Esophagus squamous epithelium (tissue), 5 donors: ENCODE measurements at regions not wholly inside any gene's neighbourhood (a gene's known extent, or its start where the extent isn't known, plus 50 kb on each side); places are given as distances from the start of the nearest gene placed in this dataset.
"Not testable (repeated sequence)": the region's sequence is repeated elsewhere in the genome, so short reads cannot be mapped to it uniquely, and the experiment has no call there.

Experiments used
- DNase-seq: peaks from one replicate; lab custom pipeline; 2025; lab: John Stamatoyannopoulos, UW
- H3K27ac ChIP-seq, 4 donors: fragments of 200-600 bp; sonication (generic); one replicate each; pipeline ENCODE4 v1.5.1; 2016 to 2019; ENCODE audit warnings: mild to moderate bottlenecking in 1 of 4
- H3K27me3 ChIP-seq, 4 donors: fragments of 200-600 bp; sonication (generic); 1 replicate in 3 of 4; 2 replicates in 1 of 4; pipeline versions ENCODE4 v1.5.1 to v1.6.0; 2017 to 2021; ENCODE audit warnings: antibody characterized with exemption in 1 of 4
- H3K36me3 ChIP-seq, 3 donors: fragments of 200-600 bp; sonication (generic); one replicate each; pipeline ENCODE4 v1.5.1; 2016 to 2019
- H3K4me1 ChIP-seq, 3 donors: fragments of 200-600 bp; sonication (generic); one replicate each; pipeline ENCODE4 v1.5.1; 2017 to 2019
- H3K4me3 ChIP-seq, 4 donors: fragments of 200-600 bp; sonication (generic); 1 replicate in 3 of 4; 2 replicates in 1 of 4; pipeline ENCODE4 v1.5.1; 2016 to 2019; ENCODE audit warnings: mild to moderate bottlenecking in 2 of 4, moderate library complexity in 1 of 4
- H3K9me3 ChIP-seq, 3 donors: fragments of 200-600 bp; sonication (generic); one replicate each; pipeline ENCODE4 v1.5.1; 2016 to 2019
- CTCF ChIP-seq, 6 experiments: fragments of 450-650 bp in 4 of 6; fragments of 200-600 bp in 2 of 6; sonication (generic) in 2 of 6; IDR thresholded peaks; one replicate each; pipeline ENCODE4 v1.5.1; 2016 to 2019; ENCODE audit warnings: antibody characterized with exemption in 6 of 6, mild to moderate bottlenecking in 4 of 6, moderate library complexity in 4 of 6
- POLR2A ChIP-seq, 4 donors: fragments of 450-650 bp; IDR thresholded peaks; one replicate each; pipeline ENCODE4 v1.6.1; 2017; ENCODE audit warnings: antibody characterized with exemption in 4 of 4, mild to moderate bottlenecking in 4 of 4, moderate library complexity in 3 of 4
- WGBS, 2 donors: methylation state at CpG; one replicate each; pipeline ENCODE4 v1.1.5; 2018; 5-methylcytosine and 5-hydroxymethylcytosine counted together
- intact Hi-C: fragments of 100-400 bp; cut with DNase I; formaldehyde crosslinking; loops from one replicate; pipeline ENCODE4 v1.15.0; 2022
- donor health status: DM: yes; HTN: yes; CAD: no.

GRCh38 chr3:153528473-153528872 is 366.4 kb downstream of the RAP2B start:
- Histone ChIP-seq H3K4me1 (no peaks in the 10 kb centered on the region), H3K9me3 (no peaks in the 10 kb centered on the region), H3K36me3 (no peaks in the 10 kb centered on the region), H3K4me3 (no peak overlapping the region), H3K27me3 (no peaks in the 10 kb centered on the region), H3K27ac (no peak overlapping the region)
- TF ChIP-seq POLR2A (IDR thresholded peaks at IDR 0.05) (no peak), CTCF (IDR thresholded peaks at IDR 0.05) (no peak)
- no peak for DNase-seq
- intact Hi-C loops, result no loop called here

DNA sequence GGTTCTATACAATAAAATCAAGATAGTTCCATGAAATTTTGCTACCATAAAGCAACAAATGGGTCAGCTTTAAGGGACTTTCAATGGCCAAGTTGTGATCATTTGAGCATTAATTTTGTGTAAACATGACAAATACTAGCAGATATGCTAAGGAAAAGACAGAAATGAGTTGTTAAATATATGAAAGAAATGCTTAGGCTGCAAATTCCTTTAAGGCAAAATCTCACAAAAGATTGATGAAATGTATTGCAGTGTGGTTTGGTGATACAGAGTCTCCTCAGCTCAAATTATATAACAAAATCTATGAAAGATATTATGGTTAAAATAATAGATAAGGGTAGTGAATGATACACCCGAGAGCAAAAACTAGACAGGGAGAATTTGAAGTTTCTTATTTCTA is 377.2 kb downstream of the RAP2B start:
- H3K9me3 ChIP-seq, result no peaks in the 10 kb centered on the region
- no peaks in the 10 kb centered on the region for H3K4me1 ChIP-seq
- no peak overlapping the region for H3K4me3 ChIP-seq
- DNase-seq, result no peak
- intact Hi-C loops, result no loop called here
- 43 to 54% methylated on average over 1 of the region's 1 CpG for WGBS, 2 donors
- no peak for TF ChIP-seq CTCF (IDR thresholded peaks at IDR 0.05)
- TF ChIP-seq POLR2A (IDR thresholded peaks at IDR 0.05), result no peak
- no peaks in the 10 kb centered on the region for H3K36me3 ChIP-seq
- H3K27me3 ChIP-seq, result no peaks in the 10 kb centered on the region
- H3K27ac ChIP-seq, result no peak overlapping the region

DNA sequence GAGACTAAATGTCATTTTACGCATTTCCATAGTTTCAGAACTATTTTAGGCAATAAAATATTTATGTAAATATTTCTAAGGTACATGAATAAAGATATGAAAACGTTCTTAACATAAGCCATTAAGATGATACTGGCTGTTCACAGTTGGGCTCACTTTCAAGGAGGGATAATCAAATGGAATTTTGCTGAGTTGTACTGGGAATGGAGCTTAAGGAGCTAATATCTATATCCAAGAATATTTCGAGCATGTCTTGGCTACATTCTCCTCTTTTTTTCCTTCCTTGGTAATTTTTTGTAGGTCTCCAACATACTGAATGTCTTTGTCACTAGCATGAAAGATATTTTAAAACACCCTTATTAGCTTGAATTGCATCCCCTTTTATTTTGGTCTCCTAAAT is 383.4 kb downstream of the RAP2B start:
- H3K9me3 ChIP-seq, result no peaks in the 10 kb centered on the region

GRCh38 chr3:153547970-153548369 is 385.9 kb downstream of the RAP2B start:
- no peak for DNase-seq
- intact Hi-C loops, result no loop called here
- H3K36me3 ChIP-seq, result no peaks in the 10 kb centered on the region
- H3K4me1 ChIP-seq, result no peaks in the 10 kb centered on the region
- H3K4me3 ChIP-seq, result no peak overlapping the region
- no peaks in the 10 kb centered on the region for H3K9me3 ChIP-seq
- WGBS, 2 donors, result 78 to 100% methylated on average over 1 of the region's 1 CpG
- TF ChIP-seq POLR2A (IDR thresholded peaks at IDR 0.05) (no peak), CTCF (IDR thresholded peaks at IDR 0.05) (no peak)
- no peak overlapping the region for H3K27ac ChIP-seq
- no peaks in the 10 kb centered on the region for H3K27me3 ChIP-seq

More for the DNA sequence above, 383.4 kb downstream of the RAP2B start:
- TF ChIP-seq POLR2A (IDR thresholded peaks at IDR 0.05) (no peak), CTCF (IDR thresholded peaks at IDR 0.05) (no peak)
- WGBS, 2 donors, result 58 to 62% methylated on average over 3 of the region's 3 CpGs
- H3K36me3 ChIP-seq, result no peaks in the 10 kb centered on the region
- H3K4me1 ChIP-seq, result no peaks in the 10 kb centered on the region
- H3K27ac ChIP-seq, result no peak overlapping the region
- intact Hi-C loops, result no loop called here
- DNase-seq, result no peak
- no peak overlapping the region for H3K4me3 ChIP-seq
- no peaks in the 10 kb centered on the region for H3K27me3 ChIP-seq

DNA sequence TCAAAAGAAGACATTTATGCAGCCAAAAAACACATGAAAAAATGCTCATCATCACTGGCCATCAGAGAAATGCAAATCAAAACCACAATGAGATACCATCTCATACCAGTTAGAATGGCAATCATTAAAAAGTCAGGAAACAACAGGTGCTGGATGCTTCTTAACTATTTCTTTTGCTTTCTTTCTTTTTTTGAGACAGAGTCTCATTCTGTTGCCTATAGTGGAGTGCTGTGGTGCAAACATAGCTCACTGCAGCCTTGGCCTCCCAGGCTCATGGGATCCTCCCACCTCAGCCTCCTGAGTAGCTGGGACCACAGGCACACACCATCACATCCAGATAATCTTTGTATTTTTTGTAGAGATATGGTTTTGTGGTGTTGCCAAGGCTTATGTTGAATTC is 387.7 kb downstream of the RAP2B start:
- H3K36me3 ChIP-seq, H3K9me3 ChIP-seq, intact Hi-C loops, H3K27me3 ChIP-seq, DNase-seq, H3K4me3 ChIP-seq, H3K4me1 ChIP-seq, H3K27ac ChIP-seq: not testable (repeated sequence)

- Histone ChIP-seq H3K9me3 (no peaks in the 10 kb centered on the region), H3K36me3 (no peaks in the 10 kb centered on the region), H3K4me1 (no peaks in the 10 kb centered on the region), H3K4me3 (no peak overlapping the region), H3K27ac (no peak overlapping the region), H3K27me3 (no peaks in the 10 kb centered on the region)
- no peak for DNase-seq
- no peak for TF ChIP-seq CTCF (IDR thresholded peaks at IDR 0.05)
- TF ChIP-seq POLR2A (IDR thresholded peaks at IDR 0.05), result no peak
- intact Hi-C loops, result no loop called here
- WGBS, 2 donors, result 61 to 67% methylated on average over 4 of the region's 4 CpGs
Measured at GRCh38 chr3:153551536-153552285, 389.7 kb downstream of the RAP2B start.
